ENCODE measurements at regions not wholly inside any gene's neighbourhood (a gene's known extent, or its start where the extent isn't known, plus 50 kb on each side); places are given as distances from the start of the nearest gene placed in this dataset.
"Not testable (repeated sequence)": the region's sequence is repeated elsewhere in the genome, so short reads cannot be mapped to it uniquely, and the experiment has no call there.

- no peak for DNase-seq
These were observed 1062.8 kb upstream of the ACO1 start for GRCh38 chr9:31321686-31322085.

- DNase-seq = no peak
These were observed 1060.6 kb upstream of the ACO1 start for GRCh38 chr9:31323726-31324444.

- no peak for DNase-seq
These were observed 1058.7 kb upstream of the ACO1 start for GRCh38 chr9:31325778-31326177.

GRCh38 chr9:31326883-31327282 lies 1057.6 kb upstream of the ACO1 start:
- not testable (repeated sequence) for DNase-seq

- no peak for DNase-seq
These were observed 1049.5 kb upstream of the ACO1 start for GRCh38 chr9:31334837-31335528.

- no peak for DNase-seq
These were observed 1048.8 kb upstream of the ACO1 start for GRCh38 chr9:31335529-31336234.

GRCh38 chr9:31336386-31336785 lies 1048.1 kb upstream of the ACO1 start:
- DNase-seq = no peak

- no peak for DNase-seq
These were observed 1047.6 kb upstream of the ACO1 start for GRCh38 chr9:31336841-31337240.

- no peak for DNase-seq
These were observed 1037.3 kb upstream of the ACO1 start for GRCh38 chr9:31347082-31347617.

GRCh38 chr9:31355159-31355882 lies 1029.1 kb upstream of the ACO1 start:
- DNase-seq = no peak

GRCh38 chr9:31355965-31356364 lies 1028.5 kb upstream of the ACO1 start:
- DNase-seq = no peak

GRCh38 chr9:31359071-31359470 lies 1025.4 kb upstream of the ACO1 start:
- no peak for DNase-seq

- no peak for DNase-seq
These were observed 1020.3 kb upstream of the ACO1 start for GRCh38 chr9:31364171-31364570.

- DNase-seq = no peak
These were observed 1011.5 kb upstream of the ACO1 start for GRCh38 chr9:31372799-31373587.

- DNase-seq = no peak
These were observed 1007.1 kb upstream of the ACO1 start for GRCh38 chr9:31377358-31377757.

GRCh38 chr9:31388660-31389059 lies 995.8 kb upstream of the ACO1 start:
- DNase-seq = no peak

- no peak for DNase-seq
These were observed 995.4 kb upstream of the ACO1 start for GRCh38 chr9:31389075-31389474.

GRCh38 chr9:31390403-31391025 lies 993.9 kb upstream of the ACO1 start:
- DNase-seq = no peak

GRCh38 chr9:31393240-31393639 lies 991.2 kb upstream of the ACO1 start:
- DNase-seq = no peak

GRCh38 chr9:31394015-31394473 lies 990.4 kb upstream of the ACO1 start:
- DNase-seq = no peak

GRCh38 chr9:31412081-31412480 lies 972.4 kb upstream of the ACO1 start:
- DNase-seq = no peak

- no peak for DNase-seq
These were observed 969.3 kb upstream of the ACO1 start for GRCh38 chr9:31415164-31415563.

Measured in GOT3 (cell line).